AG09319 (cell line): ENCODE measurements at regions not wholly inside any gene's neighbourhood (a gene's known extent, or its start where the extent isn't known, plus 50 kb on each side); places are given as distances from the start of the nearest gene placed in this dataset.

ENCODE experiments used
- DNase-seq: peaks from one replicate; pipeline ENCODE4 v3.0.0-alpha.2; 2010; ENCODE audit warnings: low read depth; ENCODE audit errors: extremely low read depth
- CTCF ChIP-seq: IDR thresholded peaks from 2 replicates; pipeline ENCODE4 v1.5.1; 2011; ENCODE audit warnings: low read depth, mild to moderate bottlenecking, inconsistent platforms, low read length, moderate library complexity

GRCh38 chr1:71224741-71225377 lies 144.0 kb upstream of the ZRANB2 start:
- no peak for DNase-seq
- TF ChIP-seq CTCF: no peak

GRCh38 chr1:71223641-71224340 lies 143.0 kb upstream of the ZRANB2 start:
- TF ChIP-seq CTCF: no peak
- DNase-seq: no peak

- no peak for TF ChIP-seq CTCF
- no peak for DNase-seq
These were observed 141.8 kb upstream of the ZRANB2 start for GRCh38 chr1:71222668-71223067.

GRCh38 chr1:71210718-71211117 lies 129.9 kb upstream of the ZRANB2 start:
- DNase-seq: no peak
- no peak for TF ChIP-seq CTCF

- DNase-seq: no peak
- TF ChIP-seq CTCF: no peak
These were observed 122.4 kb upstream of the ZRANB2 start for GRCh38 chr1:71203241-71203640.

GRCh38 chr1:71200503-71200902 lies 119.7 kb upstream of the ZRANB2 start:
- TF ChIP-seq CTCF: no peak
- no peak for DNase-seq

GRCh38 chr1:71196685-71197084 lies 115.8 kb upstream of the ZRANB2 start:
- DNase-seq: no peak
- TF ChIP-seq CTCF: peak; percentile 34
